Embryonic facial prominence (tissue), 1 donor: ENCODE measurements at regions not wholly inside any gene's neighbourhood (a gene's known extent, or its start where the extent isn't known, plus 50 kb on each side); places are given as distances from the start of the nearest gene placed in this dataset.
"Not testable (repeated sequence)": the region's sequence is repeated elsewhere in the genome, so short reads cannot be mapped to it uniquely, and the experiment has no call there.

Experiments used
- DNase-seq: peaks from one replicate; pipeline ENCODE4 v3.0.0-alpha.2; 2016; ENCODE audit errors: extremely low spot score

DNA sequence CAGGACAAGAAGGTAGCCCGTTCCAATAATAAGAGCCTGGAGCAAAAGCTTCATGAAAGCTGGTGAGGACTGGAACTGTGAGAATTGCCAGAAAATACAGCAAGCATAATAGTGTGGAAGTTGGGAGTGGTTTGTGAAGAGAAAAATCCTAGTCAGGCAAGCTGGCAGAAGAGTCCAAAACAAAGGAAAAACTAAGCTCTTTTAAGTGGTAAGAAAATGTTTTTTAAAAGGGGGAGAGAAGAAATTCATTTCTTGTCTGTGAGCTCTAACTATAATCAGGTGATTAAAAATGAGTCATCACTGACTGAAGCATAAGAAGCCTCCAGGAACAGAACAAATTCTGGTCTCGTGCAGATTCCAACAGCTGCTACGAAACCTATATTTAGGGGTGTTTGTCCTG lies 102.6 kb downstream of the CAAP1 start:
- no peak for DNase-seq

DNA sequence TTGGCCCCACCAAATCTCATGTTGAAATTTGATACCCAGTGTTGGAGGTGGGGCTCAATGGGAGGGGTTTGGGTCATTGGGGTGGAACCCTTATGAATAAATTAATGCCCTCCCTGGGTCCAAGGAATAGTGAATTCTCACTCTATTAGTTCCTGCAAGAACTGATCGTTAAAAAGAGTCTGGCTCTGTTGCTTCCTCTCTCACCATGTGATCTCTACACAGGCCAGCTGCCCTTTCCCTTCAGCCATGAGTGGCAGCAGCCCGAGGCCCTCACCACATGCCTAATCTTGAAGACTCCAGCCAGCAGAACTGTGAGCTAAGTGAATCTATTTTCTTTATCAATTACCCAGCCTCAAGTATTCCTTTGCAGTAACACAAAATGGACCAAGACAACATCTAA lies 106.0 kb downstream of the CAAP1 start:
- no peak for DNase-seq

DNA sequence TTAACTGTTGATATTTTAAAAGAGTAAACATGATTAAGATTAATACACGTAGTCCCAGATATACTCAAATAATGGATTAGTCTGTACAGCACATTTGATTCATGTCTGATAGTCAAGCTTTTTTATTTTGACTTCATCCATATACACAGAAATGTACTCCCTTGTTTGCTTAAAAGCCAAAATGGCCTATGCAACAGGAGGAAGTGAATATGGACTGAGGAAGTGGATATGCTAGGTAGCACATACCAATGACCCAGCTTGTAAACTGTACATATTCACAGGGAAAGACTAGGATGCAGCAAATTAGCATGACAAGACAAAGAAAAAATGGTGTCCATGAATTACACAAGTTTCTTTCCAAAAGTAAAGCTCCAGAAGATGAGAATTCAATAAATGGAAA lies 109.7 kb downstream of the CAAP1 start:
- no peak for DNase-seq

DNA sequence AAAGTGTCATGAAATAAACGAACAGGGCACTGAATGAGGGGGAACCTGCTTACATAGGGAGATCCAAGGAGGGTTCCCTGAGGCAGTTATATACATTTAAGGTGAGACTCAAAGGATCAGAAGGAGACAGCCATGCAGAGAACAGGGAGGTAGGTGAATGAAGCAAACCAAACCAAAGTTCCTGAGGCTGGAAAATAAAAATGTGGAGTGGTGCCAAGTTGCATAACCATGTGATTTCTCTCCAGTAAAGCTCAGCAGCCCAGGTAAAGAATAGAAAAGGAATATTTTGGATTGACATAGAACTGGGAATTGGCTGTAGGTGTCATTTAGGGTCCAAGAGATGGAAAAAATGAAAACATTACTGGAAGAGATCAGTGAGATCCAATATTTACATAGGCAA lies 110.7 kb downstream of the CAAP1 start:
- DNase-seq = no peak

DNA sequence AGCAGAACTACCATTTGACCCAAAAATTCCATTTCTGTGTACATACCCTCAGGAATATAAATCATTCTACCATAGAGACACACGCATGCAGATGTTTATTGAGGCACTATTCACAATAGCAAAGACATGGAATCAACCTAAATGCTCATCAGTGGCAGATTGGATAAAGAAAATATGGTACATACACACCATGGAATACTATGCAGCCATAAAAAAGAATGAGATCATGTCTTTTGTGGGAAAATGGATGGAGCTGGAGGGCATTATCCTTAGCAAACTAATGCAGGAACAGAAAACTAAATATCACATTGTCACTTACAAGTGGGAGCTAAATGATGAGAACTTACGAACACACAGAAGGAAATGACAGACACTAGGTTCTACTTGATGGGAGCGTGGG lies 112.3 kb downstream of the CAAP1 start:
- not testable (repeated sequence) for DNase-seq

DNA sequence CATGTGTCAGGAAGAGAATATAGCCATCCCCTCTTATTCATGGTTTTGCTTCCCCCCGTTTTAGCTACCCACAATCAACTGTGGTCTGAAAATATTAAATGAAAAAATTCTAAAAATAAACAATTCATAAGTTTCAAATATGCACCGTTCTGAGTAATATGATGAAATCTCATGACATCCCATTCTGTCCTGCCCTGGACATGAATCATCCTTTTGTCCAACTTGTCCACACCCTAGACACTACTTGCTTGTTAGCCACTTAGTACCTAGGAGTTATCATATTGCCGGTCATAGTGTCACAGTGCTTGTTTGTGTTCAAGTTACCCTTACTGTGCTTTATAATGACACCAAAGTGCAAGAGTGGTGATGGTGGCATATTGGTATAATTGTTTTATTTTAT lies 113.5 kb downstream of the CAAP1 start:
- DNase-seq = no peak

DNA sequence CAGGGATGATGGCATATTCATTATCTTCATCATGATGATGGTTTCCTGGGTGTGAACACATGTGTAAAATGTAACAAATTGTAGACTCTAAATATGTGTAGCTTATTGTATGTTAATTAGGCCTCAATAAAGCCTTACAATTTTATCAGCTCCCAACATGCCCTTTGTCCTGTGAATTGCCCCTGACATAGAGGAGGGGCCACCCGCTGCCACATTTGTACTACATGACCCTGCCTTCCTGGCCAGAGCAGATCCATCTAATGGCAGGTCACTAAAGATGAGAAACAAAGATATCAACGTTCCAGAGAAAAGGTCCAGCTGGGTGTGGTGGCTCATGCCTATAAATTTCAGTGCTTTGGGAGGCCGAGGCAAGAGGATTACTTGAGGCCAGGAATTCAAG lies 117.2 kb downstream of the CAAP1 start:
- DNase-seq = no peak

DNA sequence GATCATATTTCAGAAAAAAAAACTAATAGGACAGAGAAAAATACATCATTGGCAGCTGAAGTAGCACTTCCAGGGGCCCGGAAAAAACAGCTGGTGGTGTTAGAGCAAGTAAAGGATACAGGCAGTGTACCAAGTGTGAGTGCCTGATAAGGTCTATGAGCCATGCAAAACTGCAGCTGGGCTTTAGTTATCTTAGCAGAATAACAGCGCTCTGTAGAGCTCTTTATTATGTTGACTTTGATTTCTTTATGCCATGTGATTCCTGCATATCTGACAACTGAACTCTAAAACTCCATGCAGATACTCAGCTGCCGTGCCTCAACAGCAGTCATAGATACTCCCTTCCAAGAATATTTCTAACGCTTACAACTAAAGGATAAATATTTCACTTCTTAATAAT lies 119.5 kb downstream of the CAAP1 start:
- DNase-seq = no peak

DNA sequence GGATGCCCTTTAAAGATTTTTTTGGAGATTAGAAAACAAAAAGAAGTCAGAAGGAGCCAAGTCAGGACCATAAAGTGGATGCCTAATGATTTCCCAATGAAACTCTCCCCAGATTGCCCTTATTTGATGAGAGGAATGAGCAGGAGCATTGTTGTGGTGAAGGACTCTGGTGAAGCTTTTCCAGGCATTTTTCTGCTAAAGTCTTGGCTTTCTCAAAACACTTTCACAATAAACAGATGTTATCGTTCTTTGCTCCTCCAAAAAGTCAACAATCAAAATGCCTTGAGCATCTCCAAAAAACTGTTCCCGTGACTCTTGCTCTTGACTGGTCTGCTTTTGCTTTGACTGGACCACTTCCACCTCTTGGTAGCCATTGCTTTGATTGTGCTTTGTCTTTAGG lies 121.8 kb downstream of the CAAP1 start:
- no peak for DNase-seq

DNA sequence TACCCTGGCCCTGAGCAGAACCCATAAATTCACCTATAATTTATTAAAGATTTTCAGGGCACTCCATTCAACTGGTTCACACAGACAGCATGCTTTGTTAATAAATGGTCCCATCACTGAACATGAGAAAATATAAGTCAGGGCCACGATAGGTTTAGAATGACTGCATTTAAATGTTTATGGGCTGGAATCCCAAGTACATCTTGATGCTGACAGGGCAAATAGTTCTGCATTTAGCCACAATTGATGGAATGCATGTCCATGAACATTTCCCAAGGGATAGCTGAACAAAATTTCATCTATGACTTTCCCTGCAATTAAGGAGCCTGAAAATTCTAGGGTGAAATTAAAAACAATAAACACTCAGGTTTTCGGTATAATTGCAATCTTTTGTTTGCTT lies 124.5 kb downstream of the CAAP1 start:
- DNase-seq = no peak

DNA sequence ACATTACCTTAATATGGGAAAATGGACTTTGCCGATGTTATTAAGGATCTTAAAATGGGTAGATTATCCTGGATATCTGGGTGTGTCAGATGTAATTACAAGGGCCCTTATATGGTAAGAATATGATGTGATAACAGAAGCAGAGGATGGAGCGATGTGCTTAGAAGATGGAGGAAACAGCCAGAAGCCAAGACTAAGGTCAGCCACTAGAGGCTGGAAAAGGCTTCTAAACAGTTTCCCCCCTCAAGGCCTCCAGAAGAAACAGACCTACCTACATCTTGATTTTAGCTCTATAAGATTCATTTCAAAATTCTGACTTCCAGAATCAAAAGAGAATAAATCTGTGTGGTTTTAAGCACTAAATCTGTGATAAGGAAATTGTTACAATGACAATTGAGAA lies 131.9 kb downstream of the CAAP1 start:
- no peak for DNase-seq

DNA sequence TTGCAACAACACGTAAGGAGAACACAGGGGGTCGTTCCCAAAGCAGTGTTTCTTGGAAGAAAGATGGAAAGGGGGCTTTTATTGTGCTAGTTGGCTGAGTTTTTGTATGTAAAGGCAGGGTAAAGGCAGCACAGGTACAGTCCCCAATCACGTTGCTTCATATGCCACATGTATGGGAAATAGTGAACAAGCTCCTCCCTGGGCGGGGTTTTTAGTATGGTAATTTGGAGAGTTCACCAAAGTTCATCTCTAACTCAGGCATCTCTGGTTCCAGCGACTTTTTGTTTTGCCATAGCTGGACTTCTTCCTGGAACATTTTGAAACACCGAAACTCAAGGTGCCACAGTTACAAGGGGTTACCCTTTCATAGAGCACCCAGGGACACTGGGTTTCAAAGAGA lies 133.9 kb downstream of the CAAP1 start:
- DNase-seq = no peak

DNA sequence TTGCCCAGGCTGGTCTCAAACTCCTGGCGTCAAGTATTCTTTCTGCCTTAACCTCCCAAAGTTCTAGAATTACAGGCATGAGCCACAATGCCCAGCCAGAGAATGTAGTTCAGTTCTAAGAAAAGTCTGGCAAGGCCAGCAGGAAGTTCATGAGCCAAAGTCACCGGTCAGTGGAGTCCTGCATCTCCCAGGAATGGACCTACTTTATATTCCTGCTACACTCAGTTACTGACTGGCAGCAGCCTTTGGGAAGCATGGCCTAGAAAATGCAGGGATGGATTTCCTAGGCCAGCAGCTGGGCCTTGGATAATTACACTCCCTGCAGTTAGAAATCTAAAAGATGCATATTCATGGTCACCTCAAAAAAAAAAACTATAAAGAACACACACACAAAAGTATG lies 135.7 kb downstream of the CAAP1 start:
- DNase-seq = no peak

DNA sequence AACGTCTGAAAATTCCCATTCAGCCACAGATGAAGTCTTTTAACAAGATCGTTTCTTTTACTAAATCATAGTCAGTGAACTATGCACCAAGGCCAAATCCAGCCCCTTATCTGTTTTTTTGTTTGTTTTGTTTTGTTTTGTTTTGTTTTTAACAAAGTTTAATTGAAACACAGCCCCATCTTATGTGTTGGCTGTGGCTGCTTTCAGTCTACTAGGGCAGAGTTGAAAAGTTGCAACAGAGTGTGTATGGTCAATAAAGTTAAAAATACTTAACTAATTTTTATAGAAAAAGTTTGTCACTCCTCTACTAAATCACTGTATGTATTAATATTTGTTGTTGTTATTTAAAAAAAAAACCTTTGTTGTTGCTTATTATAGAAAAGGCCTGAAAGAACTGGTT lies 137.1 kb downstream of the CAAP1 start:
- no peak for DNase-seq

DNA sequence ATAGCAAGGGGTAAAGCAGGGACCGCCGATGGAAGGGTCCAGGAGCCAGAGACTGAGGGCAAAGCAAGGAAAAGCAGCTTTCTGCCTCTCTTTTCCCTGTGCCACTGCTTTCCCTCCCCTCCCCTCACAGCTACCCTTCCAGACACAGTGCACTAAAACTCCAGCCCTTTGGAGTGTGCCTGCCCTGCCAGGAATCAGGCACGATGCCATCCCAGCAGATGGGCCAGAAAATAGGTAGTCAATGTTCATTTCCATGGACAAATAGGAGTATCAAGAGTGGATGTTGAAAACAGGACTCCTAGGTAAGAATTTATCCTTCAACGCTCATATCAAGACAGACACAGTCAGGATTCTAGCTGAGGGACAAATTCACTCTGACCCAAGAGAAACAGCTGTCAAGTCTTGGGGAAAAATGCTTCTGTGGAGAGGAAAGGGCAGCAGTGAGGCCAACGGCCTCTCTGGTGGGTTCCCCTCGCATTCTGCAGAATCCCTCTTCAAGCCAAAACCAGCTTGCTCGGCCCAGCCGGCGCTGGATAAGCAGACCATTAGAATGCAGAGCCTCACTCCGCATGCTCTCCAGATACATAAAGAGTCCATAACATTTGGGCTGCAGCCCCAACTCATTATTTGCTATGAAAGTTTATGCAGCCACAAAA lies 138.0 kb downstream of the CAAP1 start:
- no peak for DNase-seq

DNA sequence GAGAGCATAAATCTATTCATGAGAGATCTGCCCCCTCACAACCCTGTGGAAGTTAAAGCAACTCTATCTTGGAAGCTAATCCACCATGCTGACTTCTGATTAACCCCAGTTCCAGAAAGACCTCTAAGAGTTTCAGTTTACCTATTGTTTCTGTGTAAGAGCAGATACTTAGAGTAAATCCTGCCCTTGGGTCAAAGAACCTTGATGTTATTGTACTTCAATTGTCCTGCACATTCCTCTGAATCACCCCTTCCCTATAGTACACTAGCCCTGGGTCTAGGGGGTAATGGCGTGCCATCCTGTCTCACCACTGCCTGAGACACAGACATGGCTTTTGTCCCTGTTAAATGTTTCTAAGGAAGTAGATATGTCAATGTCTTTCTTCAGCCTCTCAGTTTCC lies 138.6 kb downstream of the CAAP1 start:
- no peak for DNase-seq

DNA sequence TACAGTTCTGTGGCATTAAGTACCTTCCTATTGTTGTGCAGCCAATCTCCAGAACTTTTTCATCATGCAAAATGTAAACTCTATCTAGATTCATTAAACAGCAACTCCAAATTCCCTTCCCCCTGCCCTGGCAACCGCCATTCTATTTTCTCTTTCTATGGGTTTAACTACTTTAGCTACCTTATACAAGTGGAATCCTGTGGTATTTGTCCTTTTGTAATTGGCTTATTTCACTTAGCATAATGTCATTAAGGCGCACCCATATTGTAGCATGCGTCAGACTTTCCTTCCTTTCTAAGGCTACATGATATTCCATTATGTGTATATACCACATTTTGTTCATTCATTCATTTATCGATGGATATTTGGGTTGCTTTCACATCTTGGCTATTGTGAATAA lies 142.4 kb downstream of the CAAP1 start:
- no peak for DNase-seq

DNA sequence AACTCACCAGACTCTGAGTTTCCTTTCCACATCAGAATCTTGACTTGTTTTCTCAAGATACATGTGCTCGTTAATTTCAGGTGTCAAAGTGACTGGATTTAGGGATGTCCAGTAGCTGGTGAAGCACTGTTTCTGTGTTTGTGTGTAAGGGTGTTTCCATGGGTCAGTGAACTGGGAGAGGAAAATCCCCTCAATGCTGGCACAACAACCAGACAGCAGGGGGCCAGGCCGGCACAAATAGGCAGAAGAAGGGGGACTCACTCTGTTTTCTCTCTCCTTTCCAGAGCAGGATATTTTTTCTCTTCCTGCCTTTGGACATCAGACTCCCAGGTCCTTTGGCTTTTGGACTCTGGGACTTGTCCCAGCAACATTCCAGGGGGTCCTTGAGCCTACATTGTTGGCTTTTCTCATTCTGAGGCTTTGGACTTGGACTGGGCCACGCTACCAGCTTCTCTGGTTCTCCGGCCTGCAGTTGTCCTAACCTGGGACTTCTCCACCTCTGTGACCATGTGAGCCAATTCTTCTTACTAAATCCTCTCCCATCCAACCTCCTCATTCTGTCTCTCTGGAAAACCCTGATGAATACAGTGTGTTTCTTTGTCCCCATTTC lies 144.0 kb downstream of the CAAP1 start:
- no peak for DNase-seq

DNA sequence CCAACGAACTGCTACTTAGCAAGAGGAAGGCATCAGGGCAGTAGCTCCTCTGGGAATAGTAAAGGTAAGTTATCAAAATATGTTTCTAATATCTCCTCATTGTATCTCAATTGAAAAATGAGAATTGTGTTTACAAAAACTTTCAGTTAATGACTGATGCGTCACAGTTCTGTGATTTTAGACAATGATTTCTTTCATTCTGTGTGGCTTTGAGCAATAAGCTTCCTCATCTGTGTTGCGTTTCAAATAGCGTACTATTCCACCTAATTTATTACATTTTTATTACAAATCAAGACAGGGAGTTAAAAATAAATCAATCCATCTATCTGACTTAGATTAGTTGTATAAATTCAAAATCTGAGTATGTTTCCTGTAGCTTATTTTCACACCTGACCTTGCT lies 145.0 kb downstream of the CAAP1 start:
- no peak for DNase-seq

DNA sequence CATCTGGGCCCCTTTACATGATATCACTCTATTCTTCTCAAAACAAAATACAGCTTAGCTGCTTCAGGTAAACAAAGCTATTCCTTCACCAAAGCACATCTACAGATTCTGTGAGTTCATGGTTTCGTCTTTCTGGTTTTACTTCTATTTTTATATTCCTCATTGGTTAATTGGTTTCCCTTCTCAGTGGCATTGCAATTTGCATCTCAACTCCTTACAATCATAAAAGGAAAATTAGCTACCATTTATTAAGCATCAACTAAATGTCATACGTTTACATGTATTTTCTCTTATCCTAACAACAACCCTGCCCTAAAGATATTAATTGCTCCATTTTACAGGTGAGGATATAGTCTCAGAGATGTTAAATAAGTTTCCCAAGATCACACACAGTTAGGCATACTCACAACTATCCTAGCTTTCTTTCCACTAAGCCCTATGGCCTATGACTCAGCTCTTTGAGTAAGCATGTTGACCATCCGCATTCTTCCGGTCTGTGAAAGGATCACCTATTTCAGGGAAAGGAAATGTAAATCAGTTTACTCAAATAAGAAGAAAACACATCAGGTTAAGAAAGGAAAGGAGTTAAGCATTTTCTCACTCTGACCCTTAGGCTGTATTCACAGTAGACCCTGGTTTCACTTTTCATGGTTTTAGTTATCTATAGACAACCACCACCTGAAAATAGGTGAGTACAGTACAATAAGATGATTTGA lies 146.1 kb downstream of the CAAP1 start:
- no peak for DNase-seq

DNA sequence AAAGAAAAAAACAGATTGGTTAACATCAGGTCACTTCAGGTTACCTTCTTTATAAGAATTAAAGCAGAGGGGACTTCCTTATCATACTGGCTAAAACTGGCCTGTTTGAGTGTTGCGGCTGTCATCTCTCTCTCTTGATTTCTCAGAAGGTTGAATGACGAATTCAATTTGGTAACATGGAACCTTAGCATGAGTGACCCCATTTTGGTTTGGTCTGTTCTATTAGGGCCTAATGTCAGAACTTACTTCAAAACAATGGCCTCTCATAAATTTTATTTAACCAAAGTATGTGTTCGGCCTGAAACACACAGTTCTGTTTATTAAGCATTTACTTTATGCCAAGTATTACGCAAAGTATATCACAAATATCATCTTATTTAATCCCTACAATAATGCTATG lies 147.5 kb downstream of the CAAP1 start:
- no peak for DNase-seq

DNA sequence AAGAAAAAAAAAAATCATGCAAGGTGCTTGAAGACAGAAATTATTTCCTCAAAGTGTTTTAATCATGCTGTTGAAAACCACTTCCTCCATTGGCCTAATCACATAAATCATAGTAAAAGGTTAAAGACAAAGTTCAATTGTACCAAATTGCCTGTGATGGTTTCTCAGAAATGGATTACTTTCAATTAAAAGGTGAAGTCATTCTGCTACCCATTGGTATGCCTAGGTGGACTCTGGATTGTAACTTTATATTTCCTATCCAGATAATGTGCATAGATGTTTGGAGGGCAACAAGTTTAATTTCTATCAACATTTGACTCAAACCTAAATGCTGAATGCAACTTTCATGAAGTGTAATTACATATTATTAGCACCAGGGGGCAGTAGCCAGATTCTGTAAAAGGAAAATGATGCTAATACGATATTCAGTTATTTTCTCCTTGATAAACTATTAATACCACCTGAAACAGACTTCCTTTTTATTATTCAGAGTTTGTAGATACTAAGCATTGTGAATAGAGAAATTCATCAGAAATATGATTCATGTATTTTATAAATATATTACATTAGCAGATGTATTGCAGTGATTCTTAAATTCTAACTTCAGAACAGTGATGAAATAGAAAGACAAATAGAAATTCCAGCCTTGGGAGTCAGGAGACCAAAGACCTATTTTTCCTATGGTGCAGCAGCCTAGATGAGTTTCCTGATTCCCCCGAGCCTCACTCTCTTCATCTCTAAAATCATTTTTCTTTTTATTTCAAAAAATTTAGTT lies 148.2 kb downstream of the CAAP1 start:
- no peak for DNase-seq
